ENCODE measurements at regions not wholly inside any gene's neighbourhood (a gene's known extent, or its start where the extent isn't known, plus 50 kb on each side); places are given as distances from the start of the nearest gene placed in this dataset.

DNA sequence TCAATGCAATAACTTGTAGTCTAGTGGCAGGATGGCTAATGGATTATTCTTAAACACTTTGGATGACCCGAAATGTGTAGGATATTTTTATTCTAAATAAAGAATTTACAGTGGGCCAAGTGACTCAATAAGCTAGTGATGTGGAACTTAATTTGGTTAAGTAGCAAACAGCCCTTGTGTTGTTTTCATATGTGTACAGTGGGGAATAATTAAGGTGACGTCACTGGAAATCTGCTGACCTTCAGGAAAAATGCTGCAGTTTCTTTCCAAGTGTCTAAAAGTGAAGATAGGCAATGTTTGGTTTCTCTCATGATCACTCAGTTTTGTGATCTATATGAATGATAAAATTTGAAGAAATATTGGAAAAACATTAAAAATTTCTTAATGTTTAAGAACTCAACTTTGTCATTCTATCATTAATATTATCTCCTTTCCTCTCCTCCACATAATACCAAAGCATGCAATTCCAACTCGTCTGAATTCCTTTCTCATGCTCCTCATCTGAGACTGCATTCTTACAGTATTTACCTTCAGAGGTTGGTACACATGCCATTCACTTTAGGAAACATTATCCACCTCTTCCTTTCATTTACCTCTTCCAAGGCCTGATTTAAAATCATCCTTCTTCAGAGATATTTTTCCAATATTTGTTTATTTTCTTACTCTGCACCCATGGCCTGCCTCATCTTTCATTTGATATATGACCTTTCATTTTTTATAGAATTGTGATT lies 414.6 kb upstream of the ARPP21 start:
- TF ChIP-seq, protein P1, sequence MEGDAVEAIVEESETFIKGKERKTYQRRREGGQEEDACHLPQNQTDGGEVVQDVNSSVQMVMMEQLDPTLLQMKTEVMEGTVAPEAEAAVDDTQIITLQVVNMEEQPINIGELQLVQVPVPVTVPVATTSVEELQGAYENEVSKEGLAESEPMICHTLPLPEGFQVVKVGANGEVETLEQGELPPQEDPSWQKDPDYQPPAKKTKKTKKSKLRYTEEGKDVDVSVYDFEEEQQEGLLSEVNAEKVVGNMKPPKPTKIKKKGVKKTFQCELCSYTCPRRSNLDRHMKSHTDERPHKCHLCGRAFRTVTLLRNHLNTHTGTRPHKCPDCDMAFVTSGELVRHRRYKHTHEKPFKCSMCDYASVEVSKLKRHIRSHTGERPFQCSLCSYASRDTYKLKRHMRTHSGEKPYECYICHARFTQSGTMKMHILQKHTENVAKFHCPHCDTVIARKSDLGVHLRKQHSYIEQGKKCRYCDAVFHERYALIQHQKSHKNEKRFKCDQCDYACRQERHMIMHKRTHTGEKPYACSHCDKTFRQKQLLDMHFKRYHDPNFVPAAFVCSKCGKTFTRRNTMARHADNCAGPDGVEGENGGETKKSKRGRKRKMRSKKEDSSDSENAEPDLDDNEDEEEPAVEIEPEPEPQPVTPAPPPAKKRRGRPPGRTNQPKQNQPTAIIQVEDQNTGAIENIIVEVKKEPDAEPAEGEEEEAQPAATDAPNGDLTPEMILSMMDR (IDR thresholded peaks at IDR 0.05) = no peak
- no peak for TF ChIP-seq POLR2A (IDR thresholded peaks at IDR 0.05)
